ENCODE measurements at regions not wholly inside any gene's neighbourhood (a gene's known extent, or its start where the extent isn't known, plus 50 kb on each side); places are given as distances from the start of the nearest gene placed in this dataset.

DNA sequence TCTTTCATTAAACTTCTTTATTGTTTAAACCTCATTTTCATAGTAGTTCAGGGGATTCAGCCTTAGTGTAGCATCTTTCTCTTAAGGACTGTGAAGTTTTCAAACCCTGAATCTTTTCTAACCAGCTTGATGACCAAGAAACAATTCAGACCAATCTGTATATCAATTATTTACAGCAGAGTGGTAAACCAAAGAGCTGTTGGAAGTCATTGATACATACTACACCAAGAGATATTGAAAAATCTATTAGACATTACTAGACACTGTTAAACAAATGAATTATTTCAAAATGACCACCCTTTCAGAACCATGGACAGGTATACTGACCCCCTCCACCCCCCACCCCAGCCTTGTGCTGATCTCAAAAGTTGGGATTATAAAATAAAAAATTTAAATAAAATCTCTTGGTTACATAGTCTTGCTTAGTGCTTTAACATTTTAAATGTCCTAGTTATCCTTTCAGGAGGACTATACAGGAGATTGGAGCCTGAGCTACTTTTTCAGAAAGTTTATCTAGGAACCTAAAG is 143.9 kb upstream of the LSM8 start:
- H3K27ac ChIP-seq (ENCODE audit: low read length), result no peak overlapping the region
- no peaks in the 10 kb centered on the region for H3K4me1 ChIP-seq (ENCODE audit: insufficient read depth, low read length)
- H3K36me3 ChIP-seq (ENCODE audit: insufficient read depth, low read depth, low read length), result no peaks in the 10 kb centered on the region
- no peaks in the 10 kb centered on the region for H3K27me3 ChIP-seq (ENCODE audit: insufficient read depth, low read length)
- H3K4me3 ChIP-seq (ENCODE audit: low read length), result no peak overlapping the region
- no peak overlapping the region for H3K9ac ChIP-seq (ENCODE audit: low read depth, low read length)
- H3K9me3 ChIP-seq (ENCODE audit: insufficient read depth, low read depth, low read length), result no peaks in the 10 kb centered on the region

DNA sequence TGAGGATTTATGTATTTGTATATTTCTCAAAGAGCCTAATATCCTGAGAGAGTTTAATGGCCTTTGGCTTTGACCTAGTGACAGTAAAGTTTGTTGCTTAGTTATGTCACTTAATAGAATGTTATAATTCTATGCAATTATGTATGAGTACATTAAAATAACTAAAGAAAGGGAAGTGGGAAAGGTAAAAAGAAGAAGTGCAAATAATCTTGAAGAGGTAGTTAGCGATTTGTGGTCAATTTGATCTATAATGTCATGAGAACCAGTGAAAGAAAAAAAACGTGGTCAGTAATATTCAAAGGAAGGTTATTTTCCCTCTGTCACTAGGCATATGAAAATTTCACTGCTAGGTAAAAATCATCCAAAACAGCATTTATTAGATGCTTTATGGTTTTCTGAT is 143.4 kb upstream of the LSM8 start:
- Histone ChIP-seq H3K4me1 (ENCODE audit: insufficient read depth, low read length) (no peaks in the 10 kb centered on the region), H3K36me3 (ENCODE audit: insufficient read depth, low read depth, low read length) (no peaks in the 10 kb centered on the region), H3K9ac (ENCODE audit: low read depth, low read length) (no peak overlapping the region), H3K9me3 (ENCODE audit: insufficient read depth, low read depth, low read length) (no peaks in the 10 kb centered on the region), H3K27ac (ENCODE audit: low read length) (no peak overlapping the region), H3K27me3 (ENCODE audit: insufficient read depth, low read length) (no peaks in the 10 kb centered on the region), H3K4me3 (ENCODE audit: low read length) (no peak overlapping the region)

DNA sequence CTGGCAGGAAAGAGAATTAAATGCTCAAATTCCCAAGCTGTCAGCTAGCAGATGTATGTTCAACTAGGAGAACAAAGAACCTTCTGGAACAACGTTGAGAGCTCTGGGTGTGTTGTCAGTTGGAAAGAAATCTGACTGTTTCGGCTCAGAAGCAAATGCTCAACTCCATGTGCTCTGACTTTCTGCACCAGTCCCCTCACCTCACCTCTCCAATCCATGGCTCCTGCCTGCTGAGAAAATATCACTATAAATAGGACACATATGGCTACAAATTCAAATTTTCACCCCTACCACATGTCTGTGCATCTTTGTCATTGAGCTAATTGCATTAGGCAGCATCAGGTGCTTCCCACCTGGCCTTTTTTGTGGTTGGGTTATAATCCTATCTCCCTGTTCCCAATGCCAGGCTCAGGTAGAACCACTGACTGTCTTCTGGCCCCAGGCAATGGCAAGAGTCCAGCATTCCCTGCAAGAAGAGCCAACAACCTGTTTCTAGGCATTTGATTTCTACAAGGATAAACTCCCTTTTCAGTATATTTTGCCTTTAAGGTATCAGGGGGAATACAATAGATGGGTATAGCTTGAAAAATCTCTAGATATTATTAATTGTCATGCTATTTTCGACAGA is 142.6 kb upstream of the LSM8 start:
- Histone ChIP-seq H3K9ac (ENCODE audit: low read depth, low read length) (no peak overlapping the region), H3K36me3 (ENCODE audit: insufficient read depth, low read depth, low read length) (no peaks in the 10 kb centered on the region), H3K27ac (ENCODE audit: low read length) (no peak overlapping the region), H3K27me3 (ENCODE audit: insufficient read depth, low read length) (no peaks in the 10 kb centered on the region), H3K4me3 (ENCODE audit: low read length) (no peak overlapping the region), H3K4me1 (ENCODE audit: insufficient read depth, low read length) (no peaks in the 10 kb centered on the region), H3K9me3 (ENCODE audit: insufficient read depth, low read depth, low read length) (no peaks in the 10 kb centered on the region)

DNA sequence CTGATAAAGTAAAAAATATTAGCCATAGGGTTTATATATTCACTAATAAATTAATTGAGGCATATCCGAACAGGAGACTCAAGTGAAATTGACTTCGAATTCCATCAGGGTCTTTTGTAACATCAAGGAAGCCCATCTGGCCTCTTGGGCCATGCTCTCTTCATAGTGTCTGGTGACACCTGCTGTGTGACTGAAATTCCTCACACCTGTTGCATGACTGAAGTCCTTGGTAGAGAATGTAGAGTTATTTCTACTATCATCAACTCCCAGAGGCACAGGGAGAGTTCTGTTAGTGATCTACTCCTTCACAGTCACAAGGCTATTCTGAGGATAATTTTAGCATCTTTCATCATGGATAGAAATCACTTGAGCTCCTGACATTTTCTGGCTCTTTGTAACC is 138.3 kb upstream of the LSM8 start:
- no peaks in the 10 kb centered on the region for H3K4me1 ChIP-seq (ENCODE audit: insufficient read depth, low read length)
- H3K36me3 ChIP-seq (ENCODE audit: insufficient read depth, low read depth, low read length), result no peaks in the 10 kb centered on the region
- H3K27ac ChIP-seq (ENCODE audit: low read length), result no peak overlapping the region
- H3K9me3 ChIP-seq (ENCODE audit: insufficient read depth, low read depth, low read length), result no peaks in the 10 kb centered on the region
- no peak overlapping the region for H3K9ac ChIP-seq (ENCODE audit: low read depth, low read length)
- H3K4me3 ChIP-seq (ENCODE audit: low read length), result no peak overlapping the region
- no peaks in the 10 kb centered on the region for H3K27me3 ChIP-seq (ENCODE audit: insufficient read depth, low read length)

DNA sequence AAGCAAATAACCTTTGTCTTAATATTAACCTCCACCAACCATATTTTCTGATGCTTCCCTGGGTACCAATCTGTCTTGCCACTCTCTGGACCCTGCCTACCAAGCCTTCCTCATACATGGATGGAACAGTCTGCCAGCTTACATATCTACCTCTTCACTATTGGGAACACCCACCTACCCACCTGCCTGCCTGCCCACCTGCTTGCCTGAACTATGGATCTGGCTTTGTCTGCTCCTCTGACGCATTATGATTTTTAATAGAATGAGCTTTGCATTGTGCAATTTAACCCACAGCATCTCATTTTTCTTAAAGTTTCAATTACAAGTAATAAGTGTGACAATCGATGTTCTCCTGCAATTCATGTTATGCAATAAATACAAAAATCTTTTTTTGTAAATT is 137.9 kb upstream of the LSM8 start:
- H3K4me3 ChIP-seq (ENCODE audit: low read length), result no peak overlapping the region
- H3K27me3 ChIP-seq (ENCODE audit: insufficient read depth, low read length), result no peaks in the 10 kb centered on the region
- H3K9ac ChIP-seq (ENCODE audit: low read depth, low read length), result no peak overlapping the region
- no peaks in the 10 kb centered on the region for H3K9me3 ChIP-seq (ENCODE audit: insufficient read depth, low read depth, low read length)
- no peaks in the 10 kb centered on the region for H3K4me1 ChIP-seq (ENCODE audit: insufficient read depth, low read length)
- no peak overlapping the region for H3K27ac ChIP-seq (ENCODE audit: low read length)
- H3K36me3 ChIP-seq (ENCODE audit: insufficient read depth, low read depth, low read length), result no peaks in the 10 kb centered on the region

DNA sequence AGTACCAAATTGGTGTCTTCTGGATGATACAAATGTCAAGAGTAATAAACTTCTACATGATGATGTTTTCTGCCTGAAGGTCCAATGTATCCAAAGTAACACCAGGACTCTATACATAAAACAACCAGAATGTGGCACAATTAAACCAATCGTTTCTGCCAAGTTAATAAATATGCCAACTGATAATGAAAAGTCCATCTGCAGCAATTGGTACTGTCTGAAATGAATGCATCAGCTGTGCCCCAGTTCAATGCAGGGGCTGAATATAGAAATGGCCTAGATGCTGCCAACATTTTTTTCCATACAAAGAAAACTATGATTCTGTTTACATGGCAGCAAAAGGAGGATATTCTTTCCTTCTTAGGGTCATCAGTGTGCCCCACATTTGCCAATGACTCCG is 137.2 kb upstream of the LSM8 start:
- no peaks in the 10 kb centered on the region for H3K4me1 ChIP-seq (ENCODE audit: insufficient read depth, low read length)
- no peak overlapping the region for H3K27ac ChIP-seq (ENCODE audit: low read length)
- H3K4me3 ChIP-seq (ENCODE audit: low read length), result no peak overlapping the region
- no peaks in the 10 kb centered on the region for H3K36me3 ChIP-seq (ENCODE audit: insufficient read depth, low read depth, low read length)
- H3K9me3 ChIP-seq (ENCODE audit: insufficient read depth, low read depth, low read length), result no peaks in the 10 kb centered on the region
- H3K9ac ChIP-seq (ENCODE audit: low read depth, low read length), result no peak overlapping the region
- no peaks in the 10 kb centered on the region for H3K27me3 ChIP-seq (ENCODE audit: insufficient read depth, low read length)

DNA sequence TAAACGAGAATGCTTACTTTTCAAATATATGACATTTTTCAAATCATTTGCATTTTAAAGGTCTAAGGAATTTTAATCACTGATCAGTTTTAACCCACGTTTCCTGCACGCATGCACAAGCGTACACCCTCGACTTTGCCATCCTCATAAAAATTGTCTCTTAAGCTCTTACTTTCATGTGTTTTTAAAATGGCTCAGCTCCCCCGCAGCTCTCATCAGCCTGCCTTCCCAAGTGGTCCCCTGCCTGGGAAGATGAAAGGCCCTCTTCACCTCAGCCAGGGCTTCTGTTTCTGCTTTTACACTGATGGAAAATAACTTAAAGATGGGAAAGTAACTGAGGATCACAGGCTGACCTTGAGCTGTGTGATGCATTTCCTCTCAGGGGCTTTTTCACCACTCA is 131.6 kb upstream of the LSM8 start:
- Histone ChIP-seq H3K36me3 (ENCODE audit: insufficient read depth, low read depth, low read length) (no peaks in the 10 kb centered on the region), H3K4me1 (ENCODE audit: insufficient read depth, low read length) (peaks cover 4% of the 10 kb centered on the region; the same call in 1 of the 2 replicates), H3K9ac (ENCODE audit: low read depth, low read length) (no peak overlapping the region), H3K27me3 (ENCODE audit: insufficient read depth, low read length) (no peaks in the 10 kb centered on the region), H3K4me3 (ENCODE audit: low read length) (no peak overlapping the region), H3K27ac (ENCODE audit: low read length) (no peak overlapping the region), H3K9me3 (ENCODE audit: insufficient read depth, low read depth, low read length) (no peaks in the 10 kb centered on the region)

DNA sequence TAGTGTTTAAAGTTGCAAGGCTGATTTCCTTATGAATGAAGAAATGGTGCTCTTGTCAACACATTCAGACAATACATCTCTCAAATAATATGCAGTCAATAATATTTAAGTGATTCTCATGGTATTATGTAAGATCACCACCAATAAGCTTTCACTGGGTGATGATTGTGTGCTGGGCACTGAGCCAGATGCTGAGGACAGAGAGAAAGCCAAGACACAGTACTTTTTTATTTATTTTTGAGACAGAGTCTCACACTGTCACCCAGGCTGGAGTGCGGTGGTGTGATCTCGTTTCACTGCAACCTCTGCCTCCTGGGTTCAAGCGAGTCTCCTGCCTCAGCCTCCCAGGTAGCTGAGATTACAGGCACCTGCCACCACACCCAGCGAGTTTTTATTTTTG is 130.6 kb upstream of the LSM8 start:
- no peak overlapping the region for H3K27ac ChIP-seq (ENCODE audit: low read length)
- no peaks in the 10 kb centered on the region for H3K36me3 ChIP-seq (ENCODE audit: insufficient read depth, low read depth, low read length)

DNA sequence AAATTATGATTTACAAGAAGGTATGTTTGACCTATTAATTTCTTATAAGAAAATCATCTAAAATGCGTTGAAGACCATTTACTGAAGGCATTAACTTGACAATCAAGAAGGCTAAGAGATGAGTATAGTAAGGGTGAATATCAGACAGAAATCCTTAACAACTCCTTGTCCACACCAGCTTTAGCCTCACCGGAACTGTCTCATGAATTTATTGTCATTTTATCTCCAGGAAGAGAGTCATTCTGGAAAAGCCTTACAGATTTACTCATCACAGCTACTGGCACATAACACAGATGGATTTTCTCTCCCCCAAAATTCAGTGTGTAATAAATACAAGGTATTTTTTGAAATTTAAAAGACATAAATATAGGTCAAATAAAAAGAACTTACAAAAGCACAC is 129.4 kb upstream of the LSM8 start:
- Histone ChIP-seq H3K9me3 (ENCODE audit: insufficient read depth, low read depth, low read length) (no peaks in the 10 kb centered on the region), H3K27ac (ENCODE audit: low read length) (no peak overlapping the region), H3K4me3 (ENCODE audit: low read length) (no peak overlapping the region), H3K36me3 (ENCODE audit: insufficient read depth, low read depth, low read length) (no peaks in the 10 kb centered on the region), H3K9ac (ENCODE audit: low read depth, low read length) (no peak overlapping the region), H3K4me1 (ENCODE audit: insufficient read depth, low read length) (peaks cover 4% of the 10 kb centered on the region; the same call in 1 of the 2 replicates), H3K27me3 (ENCODE audit: insufficient read depth, low read length) (no peaks in the 10 kb centered on the region)

More for the DNA sequence above, 130.6 kb upstream of the LSM8 start:
- Histone ChIP-seq H3K4me3 (ENCODE audit: low read length) (no peak overlapping the region), H3K9me3 (ENCODE audit: insufficient read depth, low read depth, low read length) (no peaks in the 10 kb centered on the region), H3K4me1 (ENCODE audit: insufficient read depth, low read length) (peaks cover 4% of the 10 kb centered on the region; the same call in 1 of the 2 replicates), H3K27me3 (ENCODE audit: insufficient read depth, low read length) (no peaks in the 10 kb centered on the region), H3K9ac (ENCODE audit: low read depth, low read length) (no peak overlapping the region)

DNA sequence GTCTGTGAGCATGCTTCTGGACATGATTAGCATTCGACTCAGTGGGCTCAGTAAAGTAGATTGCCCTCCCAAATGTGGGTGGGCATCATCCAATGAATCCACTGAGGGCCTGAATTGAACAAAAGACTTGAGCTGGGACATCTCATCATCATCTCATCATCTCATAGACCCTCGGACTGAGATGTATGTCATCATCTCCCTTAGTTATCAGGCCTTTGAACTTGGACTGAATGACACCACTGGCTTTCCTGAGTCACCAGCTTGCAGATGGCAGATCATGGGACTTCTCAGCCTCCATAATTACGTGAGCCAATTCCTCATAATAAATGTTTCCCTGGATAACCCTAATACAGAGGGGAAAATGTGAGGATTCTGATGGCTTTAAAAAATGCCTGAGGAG is 128.3 kb upstream of the LSM8 start:
- Histone ChIP-seq H3K9me3 (ENCODE audit: insufficient read depth, low read depth, low read length) (no peaks in the 10 kb centered on the region), H3K9ac (ENCODE audit: low read depth, low read length) (no peak overlapping the region), H3K4me1 (ENCODE audit: insufficient read depth, low read length) (peaks cover 4% of the 10 kb centered on the region; the same call in 1 of the 2 replicates), H3K27ac (ENCODE audit: low read length) (no peak overlapping the region), H3K36me3 (ENCODE audit: insufficient read depth, low read depth, low read length) (no peaks in the 10 kb centered on the region), H3K27me3 (ENCODE audit: insufficient read depth, low read length) (no peaks in the 10 kb centered on the region), H3K4me3 (ENCODE audit: low read length) (no peak overlapping the region)

DNA sequence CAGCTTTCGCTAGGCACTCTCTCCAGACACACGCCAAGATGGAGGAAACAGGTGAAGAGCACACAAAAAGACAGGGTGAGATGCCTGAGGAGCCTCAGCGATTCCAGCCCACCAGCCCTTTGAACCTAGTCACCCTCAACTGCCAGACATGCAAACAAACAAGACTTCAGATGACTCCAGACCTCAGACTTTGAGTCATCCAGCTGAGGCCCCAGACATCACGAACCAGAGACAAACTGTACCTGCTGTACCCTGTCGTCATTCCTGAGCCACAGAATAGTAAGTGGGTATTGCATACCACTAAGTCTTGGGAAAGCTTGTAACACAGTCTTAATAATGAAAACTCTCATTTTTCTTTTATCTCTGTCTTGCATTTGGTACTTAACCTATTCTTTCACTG is 126.6 kb upstream of the LSM8 start:
- Histone ChIP-seq H3K4me1 (ENCODE audit: insufficient read depth, low read length) (peaks cover 1% of the 10 kb centered on the region; the same call in 1 of the 2 replicates), H3K36me3 (ENCODE audit: insufficient read depth, low read depth, low read length) (no peaks in the 10 kb centered on the region), H3K9me3 (ENCODE audit: insufficient read depth, low read depth, low read length) (no peaks in the 10 kb centered on the region), H3K4me3 (ENCODE audit: low read length) (no peak overlapping the region), H3K27ac (ENCODE audit: low read length) (no peak overlapping the region), H3K9ac (ENCODE audit: low read depth, low read length) (no peak overlapping the region), H3K27me3 (ENCODE audit: insufficient read depth, low read length) (no peaks in the 10 kb centered on the region)

DNA sequence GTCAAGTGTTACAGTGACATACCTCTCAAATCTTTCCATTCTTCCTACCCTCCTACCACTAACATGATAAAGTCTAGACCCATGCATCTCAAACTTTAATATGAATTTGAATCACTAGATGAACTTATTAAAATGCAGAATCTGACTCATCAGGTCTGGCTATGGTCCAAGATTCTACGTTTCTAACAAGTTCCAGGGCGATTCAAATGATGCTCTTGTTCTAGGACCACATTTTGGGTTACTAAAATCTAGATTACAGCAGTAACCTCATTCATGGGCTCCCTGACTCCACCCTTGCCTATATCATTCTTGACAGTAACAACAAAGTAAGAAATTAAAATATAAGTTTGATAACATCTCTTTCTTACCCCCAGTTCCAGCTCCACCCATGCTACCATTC is 124.8 kb upstream of the LSM8 start:
- H3K27me3 ChIP-seq (ENCODE audit: insufficient read depth, low read length), result no peaks in the 10 kb centered on the region
- no peak overlapping the region for H3K4me3 ChIP-seq (ENCODE audit: low read length)
- H3K27ac ChIP-seq (ENCODE audit: low read length), result no peak overlapping the region
- no peak overlapping the region for H3K9ac ChIP-seq (ENCODE audit: low read depth, low read length)
- no peaks in the 10 kb centered on the region for H3K4me1 ChIP-seq (ENCODE audit: insufficient read depth, low read length)
- H3K36me3 ChIP-seq (ENCODE audit: insufficient read depth, low read depth, low read length), result no peaks in the 10 kb centered on the region
- H3K9me3 ChIP-seq (ENCODE audit: insufficient read depth, low read depth, low read length), result no peaks in the 10 kb centered on the region

Measured in iPS-20b (cell line).